ENCODE measurements at regions not wholly inside any gene's neighbourhood (a gene's known extent, or its start where the extent isn't known, plus 50 kb on each side); places are given as distances from the start of the nearest gene placed in this dataset.

GRCh38 chr14:53564870-53565269 is 391.8 kb downstream of the BMP4 start:
- peaks cover 34% of the 10 kb centered on the region for H3K9me3 Mint-ChIP-seq
- intact Hi-C loops (cut with micrococcal nuclease): no loop called here
- no peaks in the 10 kb centered on the region for H3K27me3 Mint-ChIP-seq
- no peaks in the 10 kb centered on the region for H3K4me1 Mint-ChIP-seq (ENCODE audit: low read depth)
- no peak overlapping the region for H3K4me3 Mint-ChIP-seq
- H3K27ac Mint-ChIP-seq: no peak overlapping the region
- no peaks in the 10 kb centered on the region for H3K36me3 Mint-ChIP-seq (ENCODE audit: low read depth)

- Mint-ChIP-seq H3K4me3 (no peak overlapping the region), H3K27ac (no peak overlapping the region), H3K4me1 (ENCODE audit: low read depth) (no peaks in the 10 kb centered on the region), H3K36me3 (ENCODE audit: low read depth) (no peaks in the 10 kb centered on the region), H3K27me3 (no peaks in the 10 kb centered on the region), H3K9me3 (peaks cover 34% of the 10 kb centered on the region)
- intact Hi-C loops (cut with micrococcal nuclease): no loop called here
Measured at GRCh38 chr14:53563628-53564027, 393.0 kb downstream of the BMP4 start.

- Mint-ChIP-seq H3K4me1 (ENCODE audit: low read depth) (no peaks in the 10 kb centered on the region), H3K4me3 (no peak overlapping the region), H3K27ac (no peak overlapping the region), H3K36me3 (ENCODE audit: low read depth) (no peaks in the 10 kb centered on the region), H3K27me3 (no peaks in the 10 kb centered on the region), H3K9me3 (peaks cover 8% of the 10 kb centered on the region)
- intact Hi-C loops (cut with micrococcal nuclease): no loop called here
Measured at GRCh38 chr14:53553221-53553620, 400.1 kb upstream of the DDHD1 start.

- intact Hi-C loops (cut with micrococcal nuclease): no loop called here
- no peak overlapping the region for H3K27ac Mint-ChIP-seq
- H3K9me3 Mint-ChIP-seq: peaks cover 8% of the 10 kb centered on the region
- no peaks in the 10 kb centered on the region for H3K4me1 Mint-ChIP-seq (ENCODE audit: low read depth)
- H3K4me3 Mint-ChIP-seq: no peak overlapping the region
- no peaks in the 10 kb centered on the region for H3K36me3 Mint-ChIP-seq (ENCODE audit: low read depth)
- no peaks in the 10 kb centered on the region for H3K27me3 Mint-ChIP-seq
Measured at GRCh38 chr14:53551862-53552261, 398.7 kb upstream of the DDHD1 start.

GRCh38 chr14:53550776-53551175 is 397.7 kb upstream of the DDHD1 start:
- intact Hi-C loops (cut with micrococcal nuclease): no loop called here
- Mint-ChIP-seq H3K9me3 (peaks cover 8% of the 10 kb centered on the region), H3K27ac (no peak overlapping the region)

GRCh38 chr14:53549956-53550355 is 396.8 kb upstream of the DDHD1 start:
- H3K9me3 Mint-ChIP-seq: peaks cover 8% of the 10 kb centered on the region
- H3K36me3 Mint-ChIP-seq (ENCODE audit: low read depth): no peaks in the 10 kb centered on the region
- intact Hi-C loops (cut with micrococcal nuclease): no loop called here
- no peak overlapping the region for H3K4me3 Mint-ChIP-seq
- H3K27ac Mint-ChIP-seq: no peak overlapping the region
- no peaks in the 10 kb centered on the region for H3K4me1 Mint-ChIP-seq (ENCODE audit: low read depth)
- no peaks in the 10 kb centered on the region for H3K27me3 Mint-ChIP-seq

More at GRCh38 chr14:53550776-53551175, 397.7 kb upstream of the DDHD1 start:
- H3K4me1 Mint-ChIP-seq (ENCODE audit: low read depth): no peaks in the 10 kb centered on the region
- no peaks in the 10 kb centered on the region for H3K27me3 Mint-ChIP-seq
- H3K4me3 Mint-ChIP-seq: no peak overlapping the region
- H3K36me3 Mint-ChIP-seq (ENCODE audit: low read depth): no peaks in the 10 kb centered on the region

GRCh38 chr14:53547593-53547992 is 394.5 kb upstream of the DDHD1 start:
- intact Hi-C loops (cut with micrococcal nuclease): no loop called here
- H3K27me3 Mint-ChIP-seq: no peaks in the 10 kb centered on the region
- no peak overlapping the region for H3K4me3 Mint-ChIP-seq
- no peaks in the 10 kb centered on the region for H3K36me3 Mint-ChIP-seq (ENCODE audit: low read depth)
- peaks cover 8% of the 10 kb centered on the region for H3K9me3 Mint-ChIP-seq
- H3K27ac Mint-ChIP-seq: no peak overlapping the region
- no peaks in the 10 kb centered on the region for H3K4me1 Mint-ChIP-seq (ENCODE audit: low read depth)

- no peaks in the 10 kb centered on the region for H3K36me3 Mint-ChIP-seq (ENCODE audit: low read depth)
- H3K27me3 Mint-ChIP-seq: no peaks in the 10 kb centered on the region
- intact Hi-C loops (cut with micrococcal nuclease): no loop called here
- H3K9me3 Mint-ChIP-seq: no peaks in the 10 kb centered on the region
- H3K4me1 Mint-ChIP-seq (ENCODE audit: low read depth): no peaks in the 10 kb centered on the region
- H3K4me3 Mint-ChIP-seq: no peak overlapping the region
- no peak overlapping the region for H3K27ac Mint-ChIP-seq
Measured at GRCh38 chr14:53545217-53545616, 392.1 kb upstream of the DDHD1 start.

- no peak overlapping the region for H3K4me3 Mint-ChIP-seq
- H3K4me1 Mint-ChIP-seq (ENCODE audit: low read depth): no peaks in the 10 kb centered on the region
- intact Hi-C loops (cut with micrococcal nuclease): no loop called here
- H3K27me3 Mint-ChIP-seq: no peaks in the 10 kb centered on the region
- no peaks in the 10 kb centered on the region for H3K36me3 Mint-ChIP-seq (ENCODE audit: low read depth)
- no peaks in the 10 kb centered on the region for H3K9me3 Mint-ChIP-seq
- no peak overlapping the region for H3K27ac Mint-ChIP-seq
Measured at GRCh38 chr14:53542732-53543131, 389.6 kb upstream of the DDHD1 start.

GRCh38 chr14:53541411-53541810 is 388.3 kb upstream of the DDHD1 start:
- Mint-ChIP-seq H3K4me1 (ENCODE audit: low read depth) (no peaks in the 10 kb centered on the region), H3K27me3 (no peaks in the 10 kb centered on the region), H3K4me3 (no peak overlapping the region), H3K27ac (no peak overlapping the region), H3K36me3 (ENCODE audit: low read depth) (no peaks in the 10 kb centered on the region), H3K9me3 (no peaks in the 10 kb centered on the region)
- intact Hi-C loops (cut with micrococcal nuclease): no loop called here

GRCh38 chr14:53539489-53540126 is 386.5 kb upstream of the DDHD1 start:
- H3K4me1 Mint-ChIP-seq (ENCODE audit: low read depth): no peaks in the 10 kb centered on the region
- no peaks in the 10 kb centered on the region for H3K27me3 Mint-ChIP-seq
- no peaks in the 10 kb centered on the region for H3K9me3 Mint-ChIP-seq
- no peak overlapping the region for H3K4me3 Mint-ChIP-seq
- H3K27ac Mint-ChIP-seq: no peak overlapping the region
- no peaks in the 10 kb centered on the region for H3K36me3 Mint-ChIP-seq (ENCODE audit: low read depth)
- intact Hi-C loops (cut with micrococcal nuclease): loop anchor here (5.0 kb wide), 1 partner anchor 638 kb away; no protein-coding TSS in a partner anchor

- intact Hi-C loops (cut with micrococcal nuclease): loop anchor here (5.0 kb wide), 1 partner anchor 639 kb away; no protein-coding TSS in a partner anchor
- no peaks in the 10 kb centered on the region for H3K36me3 Mint-ChIP-seq (ENCODE audit: low read depth)
Measured at GRCh38 chr14:53538316-53538881, 385.3 kb upstream of the DDHD1 start.

GRCh38 chr14:53537422-53538315 is 384.5 kb upstream of the DDHD1 start:
- intact Hi-C loops (cut with micrococcal nuclease): loop anchor here (5.0 kb wide), 1 partner anchor 640 kb away; no protein-coding TSS in a partner anchor
- no peaks in the 10 kb centered on the region for H3K27me3 Mint-ChIP-seq
- H3K9me3 Mint-ChIP-seq: no peaks in the 10 kb centered on the region
- no peak overlapping the region for H3K4me3 Mint-ChIP-seq
- no peak overlapping the region for H3K27ac Mint-ChIP-seq
- no peaks in the 10 kb centered on the region for H3K36me3 Mint-ChIP-seq (ENCODE audit: low read depth)
- H3K4me1 Mint-ChIP-seq (ENCODE audit: low read depth): no peaks in the 10 kb centered on the region

More at GRCh38 chr14:53538316-53538881, 385.3 kb upstream of the DDHD1 start:
- Mint-ChIP-seq H3K4me3 (no peak overlapping the region), H3K27ac (no peak overlapping the region), H3K4me1 (ENCODE audit: low read depth) (no peaks in the 10 kb centered on the region), H3K27me3 (no peaks in the 10 kb centered on the region), H3K9me3 (no peaks in the 10 kb centered on the region)

GRCh38 chr14:53536446-53536845 is 383.3 kb upstream of the DDHD1 start:
- Mint-ChIP-seq H3K9me3 (no peaks in the 10 kb centered on the region), H3K27me3 (no peaks in the 10 kb centered on the region), H3K36me3 (ENCODE audit: low read depth) (no peaks in the 10 kb centered on the region), H3K27ac (no peak overlapping the region), H3K4me3 (no peak overlapping the region), H3K4me1 (ENCODE audit: low read depth) (no peaks in the 10 kb centered on the region)
- intact Hi-C loops (cut with micrococcal nuclease): loop anchor here (5.0 kb wide), 1 partner anchor 641 kb away; no protein-coding TSS in a partner anchor

Data from dendritic cell treated with granulocyte-macrophage colony-stimulating factor and Interleukin-4, amounts not matched to agents 40 ng/mL and 50 ng/mL, for 4 days (primary cell).